ENCODE measurements at regions not wholly inside any gene's neighbourhood (a gene's known extent, or its start where the extent isn't known, plus 50 kb on each side); places are given as distances from the start of the nearest gene placed in this dataset.

DNA sequence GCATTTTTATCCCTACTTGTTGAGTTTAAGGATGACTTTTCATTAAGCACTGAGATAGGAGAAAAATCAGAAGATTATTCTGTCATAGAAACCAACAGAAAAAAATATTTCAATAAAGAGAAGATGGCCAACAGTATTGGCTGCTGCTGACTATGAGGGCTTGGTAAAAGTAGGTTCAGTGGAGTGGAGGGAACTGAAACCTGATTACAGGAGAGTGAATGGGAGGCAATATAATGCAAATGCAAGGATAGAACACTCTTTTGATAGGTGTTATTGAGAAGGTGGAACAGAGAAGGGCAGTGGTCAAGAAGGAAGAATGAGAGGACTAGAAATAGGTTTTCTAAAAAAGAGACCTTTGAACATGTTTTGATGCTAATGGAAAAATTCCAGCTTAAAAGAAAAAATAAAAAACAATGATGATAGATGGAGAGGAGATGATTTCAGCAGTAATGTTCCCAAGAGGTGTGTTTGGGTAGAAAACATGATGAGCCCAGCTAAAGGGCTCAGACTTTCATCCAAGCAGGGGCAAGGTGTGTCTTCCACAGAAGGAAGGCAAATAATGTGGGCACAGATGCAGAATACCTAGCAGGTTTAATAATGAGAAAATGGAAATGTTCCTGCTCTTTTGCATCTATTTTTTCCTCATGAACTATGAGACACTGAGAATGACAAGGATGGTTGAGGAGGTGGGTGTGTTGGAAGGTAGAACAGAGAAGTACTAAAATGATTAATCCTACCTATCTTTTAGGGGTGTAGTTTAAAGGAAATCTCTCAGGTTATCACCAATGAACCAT, 397.9 kb upstream of the GOLIM4 start:
- no peak for DNase-seq (ENCODE audit: low spot score in 2 of 2)
- Histone ChIP-seq H3K9me3 (no peaks in the 10 kb centered on the region), H3K27me3 (no peaks in the 10 kb centered on the region), H3K4me1 (no peaks in the 10 kb centered on the region), H3K4me3 (no peak overlapping the region), H3K27ac (no peak overlapping the region), H3K36me3 (no peaks in the 10 kb centered on the region)
- TF ChIP-seq, protein P1, sequence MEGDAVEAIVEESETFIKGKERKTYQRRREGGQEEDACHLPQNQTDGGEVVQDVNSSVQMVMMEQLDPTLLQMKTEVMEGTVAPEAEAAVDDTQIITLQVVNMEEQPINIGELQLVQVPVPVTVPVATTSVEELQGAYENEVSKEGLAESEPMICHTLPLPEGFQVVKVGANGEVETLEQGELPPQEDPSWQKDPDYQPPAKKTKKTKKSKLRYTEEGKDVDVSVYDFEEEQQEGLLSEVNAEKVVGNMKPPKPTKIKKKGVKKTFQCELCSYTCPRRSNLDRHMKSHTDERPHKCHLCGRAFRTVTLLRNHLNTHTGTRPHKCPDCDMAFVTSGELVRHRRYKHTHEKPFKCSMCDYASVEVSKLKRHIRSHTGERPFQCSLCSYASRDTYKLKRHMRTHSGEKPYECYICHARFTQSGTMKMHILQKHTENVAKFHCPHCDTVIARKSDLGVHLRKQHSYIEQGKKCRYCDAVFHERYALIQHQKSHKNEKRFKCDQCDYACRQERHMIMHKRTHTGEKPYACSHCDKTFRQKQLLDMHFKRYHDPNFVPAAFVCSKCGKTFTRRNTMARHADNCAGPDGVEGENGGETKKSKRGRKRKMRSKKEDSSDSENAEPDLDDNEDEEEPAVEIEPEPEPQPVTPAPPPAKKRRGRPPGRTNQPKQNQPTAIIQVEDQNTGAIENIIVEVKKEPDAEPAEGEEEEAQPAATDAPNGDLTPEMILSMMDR (IDR thresholded peaks at IDR 0.05) = no peak
- TF ChIP-seq POLR2AphosphoS5 (IDR thresholded peaks at IDR 0.05) (no peak), EP300 (IDR thresholded peaks at IDR 0.05) (no peak), POLR2A (IDR thresholded peaks at IDR 0.05) (no peak)

DNA sequence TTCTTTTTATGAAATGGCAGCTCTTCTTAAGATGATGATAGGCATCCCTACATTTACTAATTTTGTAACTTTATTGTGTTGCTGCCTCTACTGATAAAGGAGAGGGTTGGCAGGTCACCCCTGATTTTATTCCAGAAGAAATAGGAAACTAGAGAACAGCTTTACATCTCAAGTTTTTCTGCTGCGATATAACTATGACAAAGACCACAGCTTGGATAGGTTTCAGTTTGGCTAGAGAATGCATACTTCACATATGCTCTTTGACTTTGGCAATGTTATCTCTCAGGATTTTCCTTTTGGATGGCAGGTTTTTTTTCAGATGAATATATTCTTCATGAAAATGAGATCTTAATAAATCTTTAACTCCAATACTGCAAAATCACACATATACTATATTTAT, 395.3 kb upstream of the GOLIM4 start:
- no peaks in the 10 kb centered on the region for H3K4me1 ChIP-seq
- 67% methylated on average over 1 of the region's 1 CpG for WGBS
- H3K27me3 ChIP-seq = no peaks in the 10 kb centered on the region
- H3K4me3 ChIP-seq = no peak overlapping the region
- TF ChIP-seq POLR2A (IDR thresholded peaks at IDR 0.05) = no peak
- TF ChIP-seq, protein P1 (IDR thresholded peaks at IDR 0.05) = no peak
- no peak for TF ChIP-seq EP300 (IDR thresholded peaks at IDR 0.05)
- TF ChIP-seq POLR2AphosphoS5 (IDR thresholded peaks at IDR 0.05) = no peak
- no peak overlapping the region for H3K27ac ChIP-seq
- no peaks in the 10 kb centered on the region for H3K9me3 ChIP-seq
- DNase-seq (ENCODE audit: low spot score in 2 of 2) = no peak
- H3K36me3 ChIP-seq = no peaks in the 10 kb centered on the region

DNA sequence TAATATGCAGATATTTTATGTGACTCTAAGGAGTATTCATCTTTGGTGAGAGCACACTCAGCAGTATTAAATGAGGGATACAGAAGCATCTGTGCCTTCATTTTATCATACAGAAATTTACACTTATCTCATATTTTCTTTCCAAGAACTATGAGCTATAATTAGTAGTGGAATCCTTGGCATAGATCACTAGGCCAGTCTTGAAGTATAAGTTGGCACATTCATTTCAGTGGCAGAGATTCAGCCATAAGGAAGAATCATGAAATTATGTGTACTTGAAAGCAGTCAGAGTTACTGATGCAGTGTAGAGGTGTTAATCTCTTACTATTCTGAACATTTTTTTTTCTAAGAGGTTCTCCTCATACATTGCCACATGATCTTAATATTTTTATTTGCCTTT, 393.6 kb upstream of the GOLIM4 start:
- DNase-seq (ENCODE audit: low spot score in 2 of 2) = no peak
- Histone ChIP-seq H3K36me3 (no peaks in the 10 kb centered on the region), H3K9me3 (no peaks in the 10 kb centered on the region), H3K27ac (no peak overlapping the region), H3K4me1 (no peaks in the 10 kb centered on the region), H3K27me3 (no peaks in the 10 kb centered on the region), H3K4me3 (no peak overlapping the region)
- no peak for TF ChIP-seq EP300 (IDR thresholded peaks at IDR 0.05)
- TF ChIP-seq, protein P1 (IDR thresholded peaks at IDR 0.05) = no peak
- TF ChIP-seq POLR2AphosphoS5 (IDR thresholded peaks at IDR 0.05) = no peak
- no peak for TF ChIP-seq POLR2A (IDR thresholded peaks at IDR 0.05)

DNA sequence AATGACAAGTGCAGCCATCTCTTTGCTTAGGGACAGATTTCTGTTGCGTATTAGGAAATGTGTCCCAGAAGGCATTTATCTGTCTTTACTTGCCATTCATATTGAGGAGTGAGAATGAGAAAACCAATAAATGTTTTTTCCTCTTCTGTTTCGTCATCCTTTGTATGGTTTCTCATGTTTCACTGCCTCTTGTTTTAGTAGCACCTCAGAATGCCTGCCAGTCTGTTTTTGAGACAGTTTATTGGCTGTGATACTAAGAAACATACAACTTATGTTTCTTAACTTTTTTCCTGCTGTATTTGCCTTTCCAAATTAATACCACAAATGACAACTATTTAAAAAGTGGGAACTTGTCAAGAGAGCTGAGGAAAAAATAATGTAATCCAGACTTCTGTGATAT, 390.2 kb upstream of the GOLIM4 start:
- Histone ChIP-seq H3K9me3 (no peaks in the 10 kb centered on the region), H3K36me3 (no peaks in the 10 kb centered on the region), H3K27me3 (no peaks in the 10 kb centered on the region), H3K4me3 (no peak overlapping the region), H3K4me1 (no peaks in the 10 kb centered on the region), H3K27ac (no peak overlapping the region)
- TF ChIP-seq POLR2A (IDR thresholded peaks at IDR 0.05) (no peak), EP300 (IDR thresholded peaks at IDR 0.05) (no peak), POLR2AphosphoS5 (IDR thresholded peaks at IDR 0.05) (no peak)
- TF ChIP-seq, protein P1 (IDR thresholded peaks at IDR 0.05) = no peak
- DNase-seq (ENCODE audit: low spot score in 2 of 2) = no peak
- WGBS = 41% methylated on average over 2 of the region's 2 CpGs

DNA sequence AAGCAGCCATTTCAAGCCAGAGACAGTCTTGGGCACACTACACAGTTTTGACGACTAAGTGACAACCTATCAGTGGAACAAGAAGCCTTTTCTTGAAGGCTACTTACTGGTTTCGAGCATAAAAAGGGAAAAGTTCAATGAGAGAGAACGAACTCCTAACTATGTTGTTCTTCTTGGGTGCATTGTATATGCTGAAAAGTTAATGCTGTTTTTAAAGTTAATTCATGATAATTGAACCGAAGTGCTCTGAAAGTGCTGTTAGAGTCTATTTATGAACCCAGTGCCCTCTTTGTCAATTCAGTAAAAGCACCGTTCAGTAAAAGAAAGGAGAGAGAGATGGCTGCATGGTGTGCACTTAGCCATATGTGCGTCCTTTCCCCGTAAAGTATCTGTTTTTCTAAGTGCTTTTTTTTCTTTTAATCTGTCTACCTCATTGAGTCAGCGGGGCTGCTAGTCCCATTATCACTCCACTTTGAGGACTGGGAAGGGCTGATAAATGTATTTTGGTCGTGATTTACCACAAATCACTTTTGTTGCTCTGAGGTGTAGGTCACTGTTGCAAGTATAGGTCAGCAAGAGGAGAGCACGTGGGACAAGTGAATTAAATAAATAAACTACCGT, 380.7 kb upstream of the GOLIM4 start:
- WGBS = 86% methylated on average over 11 of the region's 11 CpGs
- no peaks in the 10 kb centered on the region for H3K27me3 ChIP-seq
- no peaks in the 10 kb centered on the region for H3K36me3 ChIP-seq
- no peak overlapping the region for H3K4me3 ChIP-seq
- H3K4me1 ChIP-seq = no peaks in the 10 kb centered on the region
- no peak for DNase-seq (ENCODE audit: low spot score in 2 of 2)
- H3K27ac ChIP-seq = no peak overlapping the region
- TF ChIP-seq POLR2AphosphoS5 (IDR thresholded peaks at IDR 0.05) = no peak
- no peak for TF ChIP-seq POLR2A (IDR thresholded peaks at IDR 0.05)
- TF ChIP-seq, protein P1 (IDR thresholded peaks at IDR 0.05) = no peak
- no peak for TF ChIP-seq EP300 (IDR thresholded peaks at IDR 0.05)
- H3K9me3 ChIP-seq = no peaks in the 10 kb centered on the region

Measured in suprapubic skin (tissue), 4 donors.